Caco-2 (cell line): ENCODE measurements at regions not wholly inside any gene's neighbourhood (a gene's known extent, or its start where the extent isn't known, plus 50 kb on each side); places are given as distances from the start of the nearest gene placed in this dataset.

Source experiments
- BruUV-seq: library from RNA; stranded (reverse); fragments of 400-500 nt; replicated peaks from 2 replicates; lab custom pipeline; 2021; lab: Mats Ljungman, UMichigan
- CTCF ChIA-PET: fragments of 300-600 bp; sonication (Branson Sonifier 250); formaldehyde crosslinking; loops from one replicate; lab custom pipeline; 2022; ENCODE audit warnings: antibody characterized with exemption; lab: Charles Lee
- POLR2A ChIA-PET: fragments of 300-600 bp; sonication (Branson Sonifier 250); formaldehyde crosslinking; loops from one replicate; lab custom pipeline; 2022; ENCODE audit warnings: antibody characterized with exemption; lab: Charles Lee
- DNase-seq, 2 experiments: peaks; one replicate each; pipeline versions ENCODE4 v3.0.0 to v3.0.0-alpha.2; 2020 to 2022
- H3K27me3 ChIP-seq: replicated peaks from 2 replicates; pipeline ENCODE4 v1.6.0; 2011; ENCODE audit warnings: low read length; ENCODE audit not compliant: control insufficient read depth, insufficient read depth
- H3K36me3 ChIP-seq: 2 replicates; pipeline ENCODE4 v1.5.1; 2011; ENCODE audit warnings: low read length; ENCODE audit not compliant: control insufficient read depth, insufficient read depth
- H3K4me1 ChIP-seq: fragments of 250-450 bp; sonication (Bioruptor Pico); 2 replicates; pipeline ENCODE4 v1.5.1; 2020; ENCODE audit warnings: mild to moderate bottlenecking
- H3K4me3 ChIP-seq: 2 replicates; pipeline ENCODE4 v1.5.1; 2011; ENCODE audit warnings: low read depth, mild to moderate bottlenecking, control low read depth, low read length
- H3K9me3 ChIP-seq: fragments of 250-450 bp; sonication (Bioruptor Pico); 2 replicates; pipeline ENCODE4 v1.5.1; 2020; ENCODE audit warnings: mild to moderate bottlenecking, moderate library complexity
- H3K27ac Mint-ChIP-seq: one replicate; pipeline ENCODE4 v1.8.0; 2022; ENCODE audit warnings: mixed read lengths; ENCODE audit not compliant: unreplicated experiment
- H3K27me3 Mint-ChIP-seq: one replicate; pipeline ENCODE4 v1.8.0; 2022; ENCODE audit warnings: mixed read lengths; ENCODE audit not compliant: insufficient read depth, unreplicated experiment
- H3K36me3 Mint-ChIP-seq: one replicate; pipeline ENCODE4 v1.8.0; 2022; ENCODE audit warnings: mild to moderate bottlenecking, mixed read lengths; ENCODE audit not compliant: insufficient read depth, unreplicated experiment
- H3K4me1 Mint-ChIP-seq: one replicate; pipeline ENCODE4 v1.8.0; 2022; ENCODE audit warnings: low read depth, mixed read lengths; ENCODE audit not compliant: unreplicated experiment
- H3K4me3 Mint-ChIP-seq: one replicate; pipeline ENCODE4 v1.8.0; 2022; ENCODE audit warnings: mild to moderate bottlenecking, moderate library complexity, mixed read lengths; ENCODE audit not compliant: unreplicated experiment
- H3K9me3 Mint-ChIP-seq: one replicate; pipeline ENCODE4 v1.8.0; 2022; ENCODE audit warnings: mixed read lengths; ENCODE audit not compliant: unreplicated experiment
- CTCF ChIP-seq, 2 experiments: fragments of 200-600 bp in 1 of 2; IDR thresholded peaks; 1 replicate in 1 of 2; 2 replicates in 1 of 2; pipeline versions ENCODE4 v1.5.1 to v1.8.0; 2011 to 2022; ENCODE audit warnings: antibody characterized with exemption in 1 of 2, control low read depth in 1 of 2, inconsistent platforms in 1 of 2, low read depth in 1 of 2, low read length in 1 of 2, mild to moderate bottlenecking in 1 of 2, moderate library complexity in 1 of 2; ENCODE audit not compliant: insufficient read depth in 1 of 2, severe bottlenecking in 1 of 2, unreplicated experiment in 1 of 2
- intact Hi-C: fragments of 100-400 bp; cut with micrococcal nuclease; formaldehyde crosslinking; loops from one replicate; pipeline ENCODE4 v1.10.0; 2022; ENCODE audit not compliant: unreplicated experiment

GRCh38 chr4:155496294-155496626 is 119.5 kb upstream of the MAP9 start:
- no peak overlapping the region for H3K4me3 Mint-ChIP-seq
- DNase-seq: no peak
- intact Hi-C loops: no loop called here

GRCh38 chr4:155495572-155496293 is 119.0 kb upstream of the MAP9 start:
- Histone ChIP-seq H3K4me3 (no peak overlapping the region), H3K9me3 (no peaks in the 10 kb centered on the region), H3K36me3 (no peaks in the 10 kb centered on the region), H3K4me1 (no peaks in the 10 kb centered on the region), H3K27me3 (no peaks in the 10 kb centered on the region)
- TF ChIP-seq CTCF (IDR thresholded peaks at IDR 0.05; ENCODE audit: insufficient read depth in 1 of 2, low read depth in 1 of 2, low read length in 1 of 2, severe bottlenecking in 1 of 2, unreplicated experiment in 1 of 2): no peak
- Mint-ChIP-seq H3K36me3 (no peaks in the 10 kb centered on the region), H3K4me3 (no peak overlapping the region), H3K9me3 (no peaks in the 10 kb centered on the region), H3K27ac (no peak overlapping the region), H3K4me1 (peaks cover 12% of the 10 kb centered on the region), H3K27me3 (no peaks in the 10 kb centered on the region)
- ChIA-PET CTCF (no interaction called here), POLR2A (no interaction called here)
- intact Hi-C loops: no loop called here
- no TSS peak for BruUV-seq
- DNase-seq: no peak

More at GRCh38 chr4:155496294-155496626, 119.5 kb upstream of the MAP9 start:
- no TSS peak for BruUV-seq
- Histone ChIP-seq H3K36me3 (no peaks in the 10 kb centered on the region), H3K9me3 (no peaks in the 10 kb centered on the region), H3K27me3 (no peaks in the 10 kb centered on the region), H3K4me1 (no peaks in the 10 kb centered on the region), H3K4me3 (no peak overlapping the region)
- CTCF ChIA-PET: no interaction called here
- H3K36me3 Mint-ChIP-seq: no peaks in the 10 kb centered on the region
- H3K4me1 Mint-ChIP-seq: peaks cover 12% of the 10 kb centered on the region
- no peaks in the 10 kb centered on the region for H3K9me3 Mint-ChIP-seq
- no peak overlapping the region for H3K27ac Mint-ChIP-seq
- H3K27me3 Mint-ChIP-seq: no peaks in the 10 kb centered on the region
- no peak for TF ChIP-seq CTCF (IDR thresholded peaks at IDR 0.05; ENCODE audit: insufficient read depth in 1 of 2, low read depth in 1 of 2, low read length in 1 of 2, severe bottlenecking in 1 of 2, unreplicated experiment in 1 of 2)
- POLR2A ChIA-PET: no interaction called here

GRCh38 chr4:155494037-155494718 is 117.4 kb upstream of the MAP9 start:
- no peaks in the 10 kb centered on the region for H3K36me3 Mint-ChIP-seq
- H3K27me3 Mint-ChIP-seq: no peaks in the 10 kb centered on the region
- Histone ChIP-seq H3K27me3 (no peaks in the 10 kb centered on the region), H3K9me3 (no peaks in the 10 kb centered on the region), H3K4me1 (no peaks in the 10 kb centered on the region), H3K4me3 (no peak overlapping the region), H3K36me3 (no peaks in the 10 kb centered on the region)
- no peak overlapping the region for H3K27ac Mint-ChIP-seq
- intact Hi-C loops: no loop called here
- DNase-seq: no peak
- TF ChIP-seq CTCF (IDR thresholded peaks at IDR 0.05; ENCODE audit: insufficient read depth in 1 of 2, low read depth in 1 of 2, low read length in 1 of 2, severe bottlenecking in 1 of 2, unreplicated experiment in 1 of 2): no peak
- no peaks in the 10 kb centered on the region for H3K9me3 Mint-ChIP-seq
- H3K4me1 Mint-ChIP-seq: peaks cover 12% of the 10 kb centered on the region
- H3K4me3 Mint-ChIP-seq: no peak overlapping the region
- ChIA-PET CTCF (no interaction called here), POLR2A (interaction anchor here (0.6 kb wide), 1 partner anchor 53 kb away, joined by 7 read pairs; no protein-coding TSS in a partner anchor)
- BruUV-seq: no TSS peak
